ENCODE measurements at regions not wholly inside any gene's neighbourhood (a gene's known extent, or its start where the extent isn't known, plus 50 kb on each side); places are given as distances from the start of the nearest gene placed in this dataset.

DNA sequence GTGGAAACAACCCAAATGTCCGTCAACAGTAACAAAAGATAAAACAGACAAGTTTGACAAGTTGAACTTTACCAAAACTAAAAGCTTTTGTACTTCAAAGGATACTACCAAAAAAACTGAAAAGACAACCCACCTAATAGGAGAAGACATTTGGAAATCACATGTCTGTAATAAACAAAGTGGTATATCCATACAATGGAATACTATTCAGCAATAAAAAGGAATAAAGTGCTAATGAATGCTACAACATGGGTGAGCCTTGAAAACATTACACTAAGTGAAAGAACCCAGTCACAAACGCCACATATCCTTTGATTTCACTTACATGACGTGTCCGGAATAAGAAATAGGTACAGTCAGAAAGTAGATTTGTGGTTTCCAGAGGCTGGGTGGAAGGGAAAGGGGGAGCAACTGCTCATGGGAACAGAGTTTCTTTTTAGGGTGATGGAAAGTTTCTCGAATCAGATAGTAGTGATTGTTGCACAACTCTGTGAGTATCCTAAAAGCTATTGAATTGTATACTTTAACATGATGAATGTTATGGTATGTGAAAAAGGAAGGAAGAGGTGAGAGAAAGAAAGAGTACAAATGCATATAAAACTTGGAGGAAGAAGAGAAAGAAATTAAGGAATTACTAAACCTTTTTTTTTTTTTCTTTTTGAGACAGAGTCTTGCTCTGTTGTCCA is 72.7 kb upstream of the ABHD2 start:
- Histone ChIP-seq H3K27ac (replicated peaks) (no peak overlapping the region), H3K27me3 (ENCODE audit: insufficient read depth, poor library complexity, severe bottlenecking) (peaks cover 13% of the 10 kb centered on the region), H3K4me3 (replicated peaks; ENCODE audit: insufficient read depth, low read length) (no peak overlapping the region)
- no peak for TF ChIP-seq CTCF (IDR thresholded peaks at IDR 0.05; ENCODE audit: insufficient read depth, low read length)
- TF ChIP-seq SPI1 (IDR thresholded peaks at IDR 0.05; ENCODE audit: borderline replicate concordance, low read depth), result no peak
- no peak for TF ChIP-seq REST (IDR thresholded peaks at IDR 0.05; ENCODE audit: insufficient replicate concordance, low read depth)
- TF ChIP-seq POLR2AphosphoS5 (IDR thresholded peaks at IDR 0.05; ENCODE audit: low read depth), result no peak
- TF ChIP-seq GABPA (IDR thresholded peaks at IDR 0.05; ENCODE audit: low read depth), result no peak
- no peak for DNase-seq (ENCODE audit: low read depth in 1 of 2, low spot score in 1 of 2)

- no peak overlapping the region for H3K27ac ChIP-seq (replicated peaks)
- no peak for TF ChIP-seq REST (IDR thresholded peaks at IDR 0.05; ENCODE audit: insufficient replicate concordance, low read depth)
- TF ChIP-seq POLR2AphosphoS5 (IDR thresholded peaks at IDR 0.05; ENCODE audit: low read depth), result no peak
- no peak for TF ChIP-seq SPI1 (IDR thresholded peaks at IDR 0.05; ENCODE audit: borderline replicate concordance, low read depth)
- no peak for TF ChIP-seq GABPA (IDR thresholded peaks at IDR 0.05; ENCODE audit: low read depth)
- TF ChIP-seq CTCF (IDR thresholded peaks at IDR 0.05; ENCODE audit: insufficient read depth, low read length), result no peak
- H3K27me3 ChIP-seq (ENCODE audit: insufficient read depth, poor library complexity, severe bottlenecking), result peaks cover 13% of the 10 kb centered on the region
- DNase-seq (ENCODE audit: low read depth in 1 of 2, low spot score in 1 of 2), result no peak
- H3K4me3 ChIP-seq (replicated peaks; ENCODE audit: insufficient read depth, low read length), result no peak overlapping the region
These were observed 71.7 kb upstream of the ABHD2 start for GRCh38 chr15:89016549-89017041.

DNA sequence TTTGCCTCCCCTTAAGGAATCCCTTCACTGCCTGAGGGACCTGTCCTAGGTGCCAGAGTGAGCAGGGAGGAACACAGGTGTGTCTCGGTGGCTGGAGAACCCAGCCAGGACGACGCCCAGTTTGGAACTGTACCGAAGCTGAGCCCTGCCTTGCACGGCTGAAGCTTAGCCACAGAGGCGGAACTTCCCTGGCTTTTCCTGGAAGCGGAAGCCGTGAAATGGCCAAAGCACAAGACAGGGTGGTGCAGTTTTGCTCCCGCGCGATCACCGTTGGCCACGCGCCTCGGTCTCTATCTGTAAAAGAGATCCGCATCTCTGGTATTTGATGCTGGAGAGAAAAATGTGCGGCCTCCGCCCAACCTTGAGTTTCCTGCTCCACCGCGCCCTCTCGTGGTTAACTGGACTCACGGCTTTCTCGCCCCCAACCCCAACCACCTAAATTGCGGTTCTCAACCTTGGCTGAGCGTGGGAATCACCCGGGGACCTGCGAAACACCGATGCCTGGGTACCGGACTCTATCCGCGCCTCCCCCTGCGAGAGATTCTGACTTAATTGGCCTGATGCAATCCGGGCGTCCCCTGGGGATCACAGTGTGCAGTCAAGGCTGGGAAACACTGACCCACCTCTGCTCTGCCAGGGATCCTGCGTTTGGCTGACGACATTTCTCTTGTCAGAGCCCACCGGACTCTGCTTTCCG is 70.7 kb upstream of the ABHD2 start:
- peak; percentile 24 to 55 for DNase-seq (ENCODE audit: low read depth in 1 of 2, low spot score in 1 of 2)
- no peak overlapping the region for H3K27ac ChIP-seq (replicated peaks)
- H3K27me3 ChIP-seq (ENCODE audit: insufficient read depth, poor library complexity, severe bottlenecking), result peaks cover 13% of the 10 kb centered on the region
- no peak overlapping the region; the same call in 1 of the 2 replicates for H3K4me3 ChIP-seq (replicated peaks; ENCODE audit: insufficient read depth, low read length)
- TF ChIP-seq CTCF (IDR thresholded peaks at IDR 0.05; ENCODE audit: insufficient read depth, low read length) (peak; percentile 61), SPI1 (IDR thresholded peaks at IDR 0.05; ENCODE audit: borderline replicate concordance, low read depth) (no peak)

All from HL-60 (cell line).